ENCODE measurements at regions not wholly inside any gene's neighbourhood (a gene's known extent, or its start where the extent isn't known, plus 50 kb on each side); places are given as distances from the start of the nearest gene placed in this dataset.

DNA sequence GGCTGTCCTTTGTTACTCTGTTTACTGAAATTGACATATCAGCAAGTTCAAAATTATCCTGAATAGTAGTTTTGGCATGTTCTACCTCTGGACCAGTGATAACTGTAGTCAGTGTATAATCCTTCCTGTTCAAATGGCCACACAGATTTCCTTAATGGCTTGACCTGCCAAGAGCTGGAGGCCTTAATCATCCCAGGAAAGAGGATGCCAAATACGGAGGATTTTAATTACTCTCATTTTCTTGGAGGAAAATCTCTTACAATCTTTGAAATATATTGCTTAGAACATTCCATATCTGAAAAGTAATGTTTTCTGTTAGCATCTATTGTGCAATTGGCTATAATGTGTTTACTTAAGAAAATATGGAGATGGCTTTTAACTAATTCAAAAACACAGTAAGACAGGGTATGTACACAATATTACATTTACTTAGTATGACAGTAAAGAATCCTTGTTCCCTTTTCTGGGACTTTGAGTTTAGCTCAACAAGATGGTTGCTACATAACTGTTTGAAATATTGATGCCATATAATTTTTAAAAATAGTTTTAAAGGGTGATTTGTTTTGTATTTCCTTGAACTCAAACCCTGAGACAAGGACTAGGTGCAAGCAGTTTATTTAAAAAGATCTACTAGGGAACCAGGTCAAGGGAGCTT is 68.9 kb upstream of the SELENOP start:
- TF ChIP-seq, protein P1, sequence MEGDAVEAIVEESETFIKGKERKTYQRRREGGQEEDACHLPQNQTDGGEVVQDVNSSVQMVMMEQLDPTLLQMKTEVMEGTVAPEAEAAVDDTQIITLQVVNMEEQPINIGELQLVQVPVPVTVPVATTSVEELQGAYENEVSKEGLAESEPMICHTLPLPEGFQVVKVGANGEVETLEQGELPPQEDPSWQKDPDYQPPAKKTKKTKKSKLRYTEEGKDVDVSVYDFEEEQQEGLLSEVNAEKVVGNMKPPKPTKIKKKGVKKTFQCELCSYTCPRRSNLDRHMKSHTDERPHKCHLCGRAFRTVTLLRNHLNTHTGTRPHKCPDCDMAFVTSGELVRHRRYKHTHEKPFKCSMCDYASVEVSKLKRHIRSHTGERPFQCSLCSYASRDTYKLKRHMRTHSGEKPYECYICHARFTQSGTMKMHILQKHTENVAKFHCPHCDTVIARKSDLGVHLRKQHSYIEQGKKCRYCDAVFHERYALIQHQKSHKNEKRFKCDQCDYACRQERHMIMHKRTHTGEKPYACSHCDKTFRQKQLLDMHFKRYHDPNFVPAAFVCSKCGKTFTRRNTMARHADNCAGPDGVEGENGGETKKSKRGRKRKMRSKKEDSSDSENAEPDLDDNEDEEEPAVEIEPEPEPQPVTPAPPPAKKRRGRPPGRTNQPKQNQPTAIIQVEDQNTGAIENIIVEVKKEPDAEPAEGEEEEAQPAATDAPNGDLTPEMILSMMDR (IDR thresholded peaks at IDR 0.05) = no peak
- TF ChIP-seq ZFX (IDR thresholded peaks at IDR 0.05; ENCODE audit: borderline replicate concordance) = no peak
- no peak overlapping the region for H3K27ac ChIP-seq

DNA sequence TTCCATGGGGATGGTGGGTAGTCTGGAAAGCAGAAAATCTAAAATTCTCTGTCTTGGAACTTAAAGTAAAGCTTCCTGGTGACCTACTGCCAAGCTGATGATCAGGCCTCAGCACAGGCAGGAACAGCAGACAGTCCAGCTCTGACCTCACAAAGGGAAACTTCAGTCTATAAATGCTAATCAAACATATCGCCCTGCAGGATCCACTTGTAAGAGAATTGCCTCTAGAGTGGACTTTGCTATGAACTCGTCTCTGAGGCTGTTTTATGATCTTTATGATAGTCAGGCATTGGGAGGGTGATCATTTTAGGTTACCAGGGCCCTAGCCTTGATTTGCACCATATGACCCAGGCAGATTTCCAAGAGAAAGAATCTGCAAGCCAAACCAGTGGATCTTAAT is 67.6 kb upstream of the SELENOP start:
- TF ChIP-seq, protein P1 (IDR thresholded peaks at IDR 0.05) = no peak
- no peak for TF ChIP-seq ZFX (IDR thresholded peaks at IDR 0.05; ENCODE audit: borderline replicate concordance)
- no peak overlapping the region for H3K27ac ChIP-seq

DNA sequence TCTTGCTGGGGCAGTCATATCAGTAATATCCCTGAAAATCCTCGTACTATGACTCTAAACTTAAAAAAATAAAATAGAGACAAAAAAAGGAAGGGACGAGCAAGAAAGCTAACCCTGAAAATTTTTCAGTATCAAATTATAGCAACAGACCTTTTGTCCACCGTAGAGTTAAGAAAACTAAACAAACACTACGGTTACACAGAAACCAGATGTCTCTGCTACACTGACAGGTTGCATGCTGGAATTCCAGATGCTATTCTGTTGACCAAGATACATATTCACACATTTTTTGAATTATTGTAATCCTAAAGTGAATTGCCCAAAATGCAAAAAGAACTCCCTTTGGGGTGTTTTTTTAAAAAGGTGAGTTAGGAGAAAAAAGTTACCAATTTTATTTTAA is 66.9 kb upstream of the SELENOP start:
- no peak overlapping the region for H3K27ac ChIP-seq
- no peak for TF ChIP-seq ZFX (IDR thresholded peaks at IDR 0.05; ENCODE audit: borderline replicate concordance)
- TF ChIP-seq, protein P1 (IDR thresholded peaks at IDR 0.05) = no peak

DNA sequence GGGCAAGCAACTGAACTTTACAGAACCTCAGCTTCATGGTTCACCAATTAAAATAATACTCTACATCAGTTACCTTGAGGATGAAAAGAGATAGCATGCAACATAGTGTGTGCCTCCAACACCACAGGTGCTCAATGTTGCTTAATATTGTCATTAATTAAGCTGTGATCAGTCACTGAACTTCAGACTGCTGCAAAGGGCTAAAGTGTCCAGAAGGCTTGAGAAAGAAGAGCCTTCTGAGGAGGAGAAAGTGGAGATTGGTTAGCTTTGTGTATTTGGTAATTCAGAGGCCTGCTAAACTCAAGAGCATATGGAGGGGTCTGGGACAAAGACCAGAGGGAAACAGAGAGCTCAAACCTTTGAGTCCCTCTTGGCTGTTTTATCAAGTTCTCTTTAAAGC is 66.3 kb upstream of the SELENOP start:
- H3K27ac ChIP-seq = no peak overlapping the region
- no peak for TF ChIP-seq ZFX (IDR thresholded peaks at IDR 0.05; ENCODE audit: borderline replicate concordance)
- TF ChIP-seq, protein P1 (IDR thresholded peaks at IDR 0.05) = no peak

DNA sequence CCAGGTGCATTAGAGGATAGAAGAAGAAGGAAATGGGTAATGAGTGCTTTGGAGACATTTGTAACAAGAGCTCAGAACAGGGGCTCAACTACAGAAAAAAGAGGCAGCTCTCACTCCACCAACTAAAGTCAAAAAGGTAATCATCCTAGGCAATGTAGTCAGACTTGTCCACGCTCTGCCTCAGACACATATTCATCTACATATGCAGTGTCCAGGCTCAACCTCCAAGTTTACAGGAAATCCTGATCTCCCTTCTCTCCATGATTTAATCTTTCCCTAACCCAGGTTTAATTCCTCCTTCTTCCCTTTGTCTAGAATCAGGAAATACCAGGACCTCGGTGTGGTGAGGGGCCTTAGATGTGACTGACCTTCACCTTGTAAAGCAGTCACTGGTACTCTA is 65.7 kb upstream of the SELENOP start:
- TF ChIP-seq ZFX (IDR thresholded peaks at IDR 0.05; ENCODE audit: borderline replicate concordance) = no peak
- TF ChIP-seq, protein P1 (IDR thresholded peaks at IDR 0.05) = no peak
- no peak overlapping the region for H3K27ac ChIP-seq

DNA sequence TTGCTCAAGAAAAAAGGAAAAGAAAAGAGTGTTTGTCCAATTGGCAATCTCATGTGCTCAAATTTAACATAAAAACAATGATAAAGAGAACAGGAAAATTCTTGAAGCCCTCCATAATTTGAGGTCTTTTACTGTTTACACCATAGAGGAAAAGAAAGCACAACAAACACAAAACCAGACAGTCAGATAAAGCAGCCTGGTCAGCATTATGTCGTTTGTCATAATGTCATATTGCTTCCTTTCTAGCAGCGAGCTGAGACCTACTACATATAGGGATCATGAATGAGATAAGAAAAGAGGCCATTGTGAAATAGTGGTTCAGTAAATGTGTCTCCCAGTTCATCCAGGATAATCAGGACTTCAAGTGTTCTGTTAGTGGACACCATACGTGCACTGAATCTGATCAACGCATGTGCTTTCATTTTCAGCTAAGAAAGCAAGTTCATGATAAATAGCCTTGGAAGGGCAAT is 64.7 kb upstream of the SELENOP start:
- TF ChIP-seq ZFX (IDR thresholded peaks at IDR 0.05; ENCODE audit: borderline replicate concordance) = no peak
- TF ChIP-seq, protein P1 (IDR thresholded peaks at IDR 0.05) = no peak
- no peak overlapping the region for H3K27ac ChIP-seq

DNA sequence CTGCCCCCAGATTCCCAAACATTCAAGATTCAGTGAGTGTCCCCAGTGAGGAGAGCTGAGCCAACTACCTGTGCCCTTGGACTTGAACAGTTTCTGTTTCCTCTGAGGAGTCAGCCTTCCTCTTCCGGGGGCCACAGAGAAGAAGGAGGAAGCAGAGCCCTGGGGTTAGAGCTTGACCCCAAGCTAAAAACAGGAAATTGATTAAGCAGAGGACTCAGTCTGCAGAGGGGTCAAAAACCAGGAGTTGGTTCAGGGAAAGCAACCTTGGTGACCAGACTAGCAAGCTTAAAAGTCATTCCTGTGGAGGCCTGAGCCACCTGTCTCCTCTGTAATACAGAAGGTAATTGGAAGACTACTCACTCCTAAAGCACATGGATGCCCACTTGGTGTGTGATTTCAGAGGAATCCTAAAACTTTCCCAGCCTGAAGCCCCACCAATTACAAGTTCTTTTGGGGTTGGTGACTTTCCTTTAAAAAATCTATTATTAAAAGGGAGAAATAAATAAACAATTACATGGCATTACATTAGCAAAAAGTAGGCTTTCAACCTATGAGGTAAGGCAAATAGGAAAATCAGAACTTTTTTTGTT is 64.2 kb upstream of the SELENOP start:
- no peak for TF ChIP-seq ZFX (IDR thresholded peaks at IDR 0.05; ENCODE audit: borderline replicate concordance)
- TF ChIP-seq, protein P1 (IDR thresholded peaks at IDR 0.05) = no peak
- H3K27ac ChIP-seq = no peak overlapping the region

Measured in 22Rv1 (cell line).